Muscle of leg (tissue), 3 donors: ENCODE measurements at regions not wholly inside any gene's neighbourhood (a gene's known extent, or its start where the extent isn't known, plus 50 kb on each side); places are given as distances from the start of the nearest gene placed in this dataset.
A peak's percentile ranks its signal among the peaks of the same experiment; 100 is the strongest.

Experiments
- DNase-seq: peaks from one replicate; pipeline ENCODE4 v3.0.0; 2013
- H3K27ac ChIP-seq: one replicate; pipeline ENCODE4 v1.5.1; 2013; ENCODE audit warnings: mild to moderate bottlenecking, low read length, control low read depth
- H3K27me3 ChIP-seq: one replicate; pipeline ENCODE4 v1.6.1; 2013; ENCODE audit warnings: low read length; ENCODE audit not compliant: control insufficient read depth, insufficient read depth
- H3K36me3 ChIP-seq: one replicate; pipeline ENCODE4 v1.6.1; 2013; ENCODE audit warnings: low read length; ENCODE audit not compliant: control insufficient read depth, insufficient read depth
- H3K4me1 ChIP-seq: one replicate; pipeline ENCODE4 v1.6.1; 2013; ENCODE audit warnings: low read length; ENCODE audit not compliant: control insufficient read depth, insufficient read depth
- H3K4me3 ChIP-seq: one replicate; pipeline ENCODE4 v1.5.1; 2013; ENCODE audit warnings: low read length, control low read depth
- H3K9me3 ChIP-seq: replicated peaks from 2 replicates; pipeline ENCODE4 v1.6.1; 2013; ENCODE audit warnings: low read depth, low read length; ENCODE audit not compliant: control insufficient read depth
- WGBS: methylation state at CpG from one replicate; pipeline ENCODE4 v1.1.5; 2013; ENCODE audit warnings: missing lambda C conversion rate; ENCODE audit not compliant: insufficient coverage; 5-methylcytosine and 5-hydroxymethylcytosine counted together

DNA sequence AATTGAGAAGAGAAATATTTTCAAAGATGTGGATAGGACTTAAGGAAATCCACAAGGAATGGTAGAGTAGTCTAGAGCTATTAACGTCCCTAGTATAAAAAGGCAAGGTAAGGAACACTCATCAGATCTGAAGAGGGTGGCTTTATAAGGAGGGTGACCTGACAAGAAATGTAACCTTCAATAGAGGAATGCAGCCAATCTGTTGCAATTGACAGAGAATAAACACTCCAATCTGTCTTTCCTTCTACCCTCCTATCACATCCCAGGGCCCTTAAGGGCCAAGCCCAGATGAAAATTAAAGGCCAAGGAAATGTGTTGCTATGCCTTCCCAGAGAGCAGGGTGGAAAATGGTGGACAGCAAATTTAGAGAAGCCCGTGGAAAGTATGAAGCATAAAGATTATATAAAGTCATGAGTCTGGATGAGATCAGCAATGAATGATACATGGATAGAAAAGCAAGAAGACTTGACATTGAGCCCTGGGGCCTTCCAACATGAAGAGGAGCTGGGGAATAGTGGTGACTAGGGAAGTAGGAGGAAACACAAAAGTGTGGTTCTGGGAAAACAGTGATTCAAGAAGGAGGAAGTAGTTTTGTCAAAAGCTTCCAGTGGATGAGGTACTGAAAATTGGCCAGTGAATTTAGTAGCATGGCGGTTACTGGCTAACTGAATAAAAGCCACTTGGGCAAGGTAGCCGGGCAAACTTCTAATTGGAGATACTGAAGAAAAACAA is 270.6 kb upstream of the TANK start:
- WGBS, result 65% methylated on average over 3 of the region's 4 CpGs
- Histone ChIP-seq H3K4me1 (no peaks in the 10 kb centered on the region), H3K4me3 (no peak overlapping the region), H3K27ac (no peak overlapping the region), H3K27me3 (no peaks in the 10 kb centered on the region), H3K36me3 (no peaks in the 10 kb centered on the region), H3K9me3 (no peaks in the 10 kb centered on the region)
- DNase-seq, result no peak

- Histone ChIP-seq H3K27ac (no peak overlapping the region), H3K9me3 (no peaks in the 10 kb centered on the region), H3K27me3 (no peaks in the 10 kb centered on the region), H3K4me3 (no peak overlapping the region), H3K4me1 (no peaks in the 10 kb centered on the region), H3K36me3 (no peaks in the 10 kb centered on the region)
- DNase-seq, result no peak
- no CpG with 5 or more reads among the region's 3 CpGs for WGBS
Measured at GRCh38 chr2:160890667-160891352, 269.4 kb upstream of the TANK start.

GRCh38 chr2:160891353-160891740 is 268.9 kb upstream of the TANK start:
- Histone ChIP-seq H3K4me1 (no peaks in the 10 kb centered on the region), H3K4me3 (no peak overlapping the region), H3K9me3 (no peaks in the 10 kb centered on the region), H3K36me3 (no peaks in the 10 kb centered on the region), H3K27ac (no peak overlapping the region), H3K27me3 (no peaks in the 10 kb centered on the region)
- WGBS, result no CpG with 5 or more reads among the region's 6 CpGs
- DNase-seq, result no peak

GRCh38 chr2:160892204-160892603 is 268.0 kb upstream of the TANK start:
- Histone ChIP-seq H3K4me1 (no peaks in the 10 kb centered on the region), H3K27me3 (no peaks in the 10 kb centered on the region), H3K4me3 (no peak overlapping the region), H3K9me3 (no peaks in the 10 kb centered on the region), H3K36me3 (no peaks in the 10 kb centered on the region), H3K27ac (no peak overlapping the region)
- WGBS, result 35% methylated on average over 3 of the region's 7 CpGs
- DNase-seq, result no peak

DNA sequence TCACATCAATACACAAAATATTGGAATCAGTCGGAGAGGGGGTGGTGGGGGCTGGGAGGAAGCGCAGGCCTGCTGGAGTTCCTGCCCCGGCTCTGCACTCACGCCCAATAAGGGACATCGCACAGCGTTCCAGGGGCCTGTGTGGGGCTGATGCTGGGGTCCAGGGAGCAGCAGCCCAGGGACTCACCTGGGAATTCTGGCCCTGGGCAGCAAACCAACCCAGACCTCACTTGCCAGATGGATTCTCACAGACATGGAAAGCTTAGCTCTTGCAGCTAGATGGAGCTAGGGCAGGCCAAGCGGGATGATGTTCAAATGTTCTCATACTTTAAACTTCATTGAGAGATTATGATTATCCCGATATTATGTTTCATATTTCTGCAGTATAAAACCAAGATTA is 266.6 kb upstream of the TANK start:
- H3K36me3 ChIP-seq, result no peaks in the 10 kb centered on the region
- no peaks in the 10 kb centered on the region for H3K27me3 ChIP-seq
- no peaks in the 10 kb centered on the region for H3K4me1 ChIP-seq
- 50% methylated on average over 4 of the region's 8 CpGs for WGBS
- no peak overlapping the region for H3K27ac ChIP-seq
- peak; percentile 75 for DNase-seq
- H3K9me3 ChIP-seq, result no peaks in the 10 kb centered on the region
- no peak overlapping the region for H3K4me3 ChIP-seq

DNA sequence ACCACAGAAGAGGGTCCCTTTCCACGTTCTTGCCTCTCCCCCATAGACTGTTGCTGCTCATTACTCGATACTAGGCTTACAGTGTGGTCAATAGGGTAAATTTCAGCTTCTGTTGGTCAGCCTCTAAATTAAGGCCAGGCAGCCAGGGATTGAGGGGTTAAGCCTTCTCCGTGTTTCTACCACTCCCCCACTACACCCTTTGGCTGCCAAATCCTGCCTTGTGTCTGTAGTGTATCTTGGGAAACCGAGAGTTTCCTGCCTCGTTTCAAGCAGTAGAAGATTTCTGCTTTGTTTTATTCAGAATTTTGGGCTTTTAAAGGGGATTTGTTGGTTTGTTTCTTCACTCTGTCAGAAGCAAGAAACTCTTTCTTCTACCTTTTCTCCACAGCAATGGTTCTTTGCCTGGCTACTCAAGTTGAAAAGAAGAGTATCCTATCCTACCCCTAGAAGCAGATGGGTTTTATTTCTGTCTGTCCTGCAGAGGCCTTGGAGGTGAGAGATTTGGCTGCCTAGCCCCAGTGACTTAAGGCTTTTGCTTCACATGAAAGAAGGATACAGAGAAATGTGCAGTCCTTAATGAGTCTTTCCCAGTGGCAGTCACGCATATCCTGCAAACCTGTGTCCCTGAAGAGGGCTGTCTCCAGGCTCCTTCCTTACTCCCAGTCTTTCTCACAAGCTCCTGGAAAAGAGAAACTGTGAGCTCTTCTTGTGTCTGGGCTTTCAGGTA is 261.5 kb upstream of the TANK start:
- no peak overlapping the region for H3K27ac ChIP-seq
- peak; percentile 41 for DNase-seq
- H3K36me3 ChIP-seq, result no peaks in the 10 kb centered on the region
- no peak overlapping the region for H3K4me3 ChIP-seq
- H3K4me1 ChIP-seq, result no peaks in the 10 kb centered on the region
- WGBS, result no CpG with 5 or more reads among the region's 6 CpGs
- no peaks in the 10 kb centered on the region for H3K9me3 ChIP-seq
- H3K27me3 ChIP-seq, result no peaks in the 10 kb centered on the region

- no peaks in the 10 kb centered on the region for H3K27me3 ChIP-seq
- H3K27ac ChIP-seq, result no peak overlapping the region
- no peaks in the 10 kb centered on the region for H3K36me3 ChIP-seq
- no peaks in the 10 kb centered on the region for H3K4me1 ChIP-seq
- H3K4me3 ChIP-seq, result no peak overlapping the region
- WGBS, result no CpG with 5 or more reads among the region's 4 CpGs
- no peaks in the 10 kb centered on the region for H3K9me3 ChIP-seq
- no peak for DNase-seq
Measured at GRCh38 chr2:160901613-160902012, 258.6 kb upstream of the TANK start.

GRCh38 chr2:160905862-160906261 is 254.4 kb upstream of the TANK start:
- Histone ChIP-seq H3K27me3 (no peaks in the 10 kb centered on the region), H3K9me3 (no peaks in the 10 kb centered on the region), H3K4me1 (peaks cover 5% of the 10 kb centered on the region), H3K27ac (no peak overlapping the region), H3K4me3 (no peak overlapping the region), H3K36me3 (no peaks in the 10 kb centered on the region)
- DNase-seq, result no peak
- 76% methylated on average over 2 of the region's 2 CpGs for WGBS

DNA sequence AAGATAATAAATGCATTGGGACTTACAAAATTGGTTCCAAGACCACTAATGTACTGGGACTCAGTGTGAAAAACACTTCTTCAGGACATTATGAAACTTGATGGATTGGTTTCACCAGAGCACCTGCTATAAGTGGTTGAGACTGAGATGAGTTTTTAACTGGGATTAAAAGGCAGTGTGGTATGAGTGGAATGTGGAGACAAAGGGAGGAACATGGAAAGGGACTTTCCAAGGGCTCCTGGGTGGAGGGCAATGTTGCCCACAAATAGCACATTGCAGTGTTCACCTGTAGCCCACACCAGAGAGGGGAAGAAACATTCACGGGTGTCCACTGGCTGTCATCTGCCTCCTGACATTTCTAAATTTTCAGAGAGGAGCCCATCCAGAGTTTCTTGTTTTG is 253.3 kb upstream of the TANK start:
- H3K4me1 ChIP-seq, result peaks cover 5% of the 10 kb centered on the region
- no peak overlapping the region for H3K27ac ChIP-seq
- no peak for DNase-seq
- H3K4me3 ChIP-seq, result no peak overlapping the region
- no peaks in the 10 kb centered on the region for H3K9me3 ChIP-seq
- no peaks in the 10 kb centered on the region for H3K27me3 ChIP-seq
- WGBS, result no CpG with 5 or more reads among the region's 1 CpG
- no peaks in the 10 kb centered on the region for H3K36me3 ChIP-seq

DNA sequence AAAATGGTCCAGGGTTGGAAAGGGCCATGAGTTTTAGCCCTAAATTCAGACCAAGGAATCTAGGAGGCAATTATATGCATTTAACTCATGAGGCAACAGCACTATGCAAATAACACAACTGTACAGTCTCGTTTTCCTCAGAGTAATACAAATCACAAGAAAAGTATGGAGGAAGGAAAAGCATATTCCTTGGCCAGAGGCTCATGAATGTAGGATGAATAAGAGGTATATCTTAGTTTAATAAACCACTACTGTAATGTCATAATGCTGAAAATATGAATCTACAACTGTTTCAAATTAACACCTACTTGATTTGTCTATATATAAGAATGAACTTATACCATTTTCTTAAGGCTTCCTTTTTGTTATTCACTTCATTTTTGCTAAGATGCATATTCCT is 252.5 kb upstream of the TANK start:
- H3K4me1 ChIP-seq, result peaks cover 5% of the 10 kb centered on the region

More for the DNA sequence above, 252.5 kb upstream of the TANK start:
- Histone ChIP-seq H3K9me3 (no peaks in the 10 kb centered on the region), H3K36me3 (no peaks in the 10 kb centered on the region), H3K27ac (no peak overlapping the region), H3K27me3 (no peaks in the 10 kb centered on the region), H3K4me3 (no peak overlapping the region)
- no CpG with 5 or more reads among the region's 1 CpG for WGBS
- DNase-seq, result no peak
